ENCODE measurements at regions not wholly inside any gene's neighbourhood (a gene's known extent, or its start where the extent isn't known, plus 50 kb on each side); places are given as distances from the start of the nearest gene placed in this dataset.

DNA sequence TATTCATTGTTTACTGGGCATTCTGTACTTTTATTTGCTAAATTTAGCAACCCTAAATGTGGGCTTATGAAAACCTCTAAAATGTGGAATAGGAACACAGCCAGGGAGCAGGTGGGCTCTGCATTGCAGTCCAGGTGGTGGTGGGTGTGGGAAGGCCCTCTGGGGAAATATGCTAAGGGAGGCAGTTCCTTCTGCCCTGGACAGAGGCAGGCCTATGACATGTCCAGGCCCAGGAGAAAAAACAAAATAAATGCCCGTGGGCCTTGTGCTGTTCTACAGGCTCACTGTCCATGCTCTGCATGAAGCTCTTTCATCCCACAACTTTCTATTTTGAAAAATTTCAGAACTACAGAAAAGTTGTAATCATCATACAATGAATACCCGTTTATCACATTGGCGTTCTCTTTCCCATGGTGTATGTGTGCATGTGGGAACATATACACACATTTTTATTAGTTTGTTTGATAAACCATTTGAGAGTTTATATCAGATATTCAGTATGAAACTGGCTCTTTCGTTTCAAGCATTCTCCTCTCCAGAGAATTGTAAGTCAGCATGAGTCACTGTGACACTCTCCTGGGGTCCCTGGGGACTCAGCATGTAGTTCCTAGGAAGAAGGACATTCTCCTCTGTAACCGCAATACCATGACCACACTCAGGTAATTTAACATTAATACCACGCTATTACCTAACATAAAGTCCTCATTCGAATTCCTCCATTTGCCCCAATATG is 505.3 kb downstream of the COG6 start:
- H3K27ac ChIP-seq (ENCODE audit: insufficient read depth, low read length), result no peak overlapping the region
- no peak for DNase-seq (ENCODE audit: low read depth in 2 of 2)

GRCh38 chr13:40161351-40161810 is 505.1 kb downstream of the FOXO1 start:
- no peaks in the 10 kb centered on the region for H3K36me3 ChIP-seq (ENCODE audit: control insufficient read depth, insufficient read depth, low read length)
- H3K9ac ChIP-seq (ENCODE audit: insufficient read depth, low read length), result no peak overlapping the region
- TF ChIP-seq CTCF (conservative IDR thresholded peaks at IDR 0.05 in 1 of 2, IDR thresholded peaks at IDR 0.05 in 1 of 2; ENCODE audit: low read depth in 1 of 2, low read length in 2 of 2) (no peak), EZH2 (IDR thresholded peaks at IDR 0.05; ENCODE audit: low read length, missing control alignments) (no peak)
- H3K4me1 ChIP-seq (ENCODE audit: control insufficient read depth, extremely low read depth, insufficient read depth, low read length), result peaks cover 4% of the 10 kb centered on the region
- no peak overlapping the region for H3K4me3 ChIP-seq (replicated peaks in 1 of 4; ENCODE audit: control extremely low read depth in 1 of 4, insufficient read depth in 1 of 4, low read depth in 3 of 4, low read length in 4 of 4)
- H3K79me2 ChIP-seq (ENCODE audit: control insufficient read depth, insufficient read depth, low read length), result no peaks in the 10 kb centered on the region
- H3K4me2 ChIP-seq (ENCODE audit: extremely low read depth, insufficient read depth, low read length), result no peak overlapping the region
- no peaks in the 10 kb centered on the region for H3K9me3 ChIP-seq (ENCODE audit: control insufficient read depth, insufficient read depth, low read depth, low read length)
- DNase-seq (ENCODE audit: low read depth in 2 of 2), result no peak
- H2AFZ ChIP-seq (ENCODE audit: low read length), result no peak overlapping the region
- H3K27me3 ChIP-seq (ENCODE audit: control insufficient read depth, insufficient read depth, low read length), result no peaks in the 10 kb centered on the region
- no peak overlapping the region for H3K27ac ChIP-seq (ENCODE audit: insufficient read depth, low read length)
- no peaks in the 10 kb centered on the region for H4K20me1 ChIP-seq (ENCODE audit: control insufficient read depth, extremely low read depth, insufficient read depth, low read length)

More for the DNA sequence above, 505.3 kb downstream of the COG6 start:
- Histone ChIP-seq H3K4me2 (ENCODE audit: extremely low read depth, insufficient read depth, low read length) (no peak overlapping the region), H3K79me2 (ENCODE audit: control insufficient read depth, insufficient read depth, low read length) (no peaks in the 10 kb centered on the region), H4K20me1 (ENCODE audit: control insufficient read depth, extremely low read depth, insufficient read depth, low read length) (no peaks in the 10 kb centered on the region), H3K4me1 (ENCODE audit: control insufficient read depth, extremely low read depth, insufficient read depth, low read length) (peaks cover 4% of the 10 kb centered on the region), H2AFZ (ENCODE audit: low read length) (no peak overlapping the region), H3K9ac (ENCODE audit: insufficient read depth, low read length) (no peak overlapping the region), H3K27me3 (ENCODE audit: control insufficient read depth, insufficient read depth, low read length) (no peaks in the 10 kb centered on the region), H3K36me3 (ENCODE audit: control insufficient read depth, insufficient read depth, low read length) (no peaks in the 10 kb centered on the region), H3K4me3 (replicated peaks in 1 of 4; ENCODE audit: control extremely low read depth in 1 of 4, insufficient read depth in 1 of 4, low read depth in 3 of 4, low read length in 4 of 4) (no peak overlapping the region), H3K9me3 (ENCODE audit: control insufficient read depth, insufficient read depth, low read depth, low read length) (no peaks in the 10 kb centered on the region)
- no peak for TF ChIP-seq CTCF (conservative IDR thresholded peaks at IDR 0.05 in 1 of 2, IDR thresholded peaks at IDR 0.05 in 1 of 2; ENCODE audit: low read depth in 1 of 2, low read length in 2 of 2)
- no peak for TF ChIP-seq EZH2 (IDR thresholded peaks at IDR 0.05; ENCODE audit: low read length, missing control alignments)

- peaks cover 4% of the 10 kb centered on the region for H3K4me1 ChIP-seq (ENCODE audit: control insufficient read depth, extremely low read depth, insufficient read depth, low read length)
- H3K36me3 ChIP-seq (ENCODE audit: control insufficient read depth, insufficient read depth, low read length), result no peaks in the 10 kb centered on the region
- no peaks in the 10 kb centered on the region for H3K27me3 ChIP-seq (ENCODE audit: control insufficient read depth, insufficient read depth, low read length)
- H3K4me2 ChIP-seq (ENCODE audit: extremely low read depth, insufficient read depth, low read length), result no peak overlapping the region
- no peak overlapping the region for H3K27ac ChIP-seq (ENCODE audit: insufficient read depth, low read length)
- no peak for DNase-seq (ENCODE audit: low read depth in 2 of 2)
- H3K4me3 ChIP-seq (replicated peaks in 1 of 4; ENCODE audit: control extremely low read depth in 1 of 4, insufficient read depth in 1 of 4, low read depth in 3 of 4, low read length in 4 of 4), result no peak overlapping the region
- H3K9me3 ChIP-seq (ENCODE audit: control insufficient read depth, insufficient read depth, low read depth, low read length), result no peaks in the 10 kb centered on the region
- H4K20me1 ChIP-seq (ENCODE audit: control insufficient read depth, extremely low read depth, insufficient read depth, low read length), result no peaks in the 10 kb centered on the region
- no peaks in the 10 kb centered on the region for H3K79me2 ChIP-seq (ENCODE audit: control insufficient read depth, insufficient read depth, low read length)
- H3K9ac ChIP-seq (ENCODE audit: insufficient read depth, low read length), result no peak overlapping the region
- no peak overlapping the region for H2AFZ ChIP-seq (ENCODE audit: low read length)
- TF ChIP-seq CTCF (conservative IDR thresholded peaks at IDR 0.05 in 1 of 2, IDR thresholded peaks at IDR 0.05 in 1 of 2; ENCODE audit: low read depth in 1 of 2, low read length in 2 of 2) (no peak), EZH2 (IDR thresholded peaks at IDR 0.05; ENCODE audit: low read length, missing control alignments) (no peak)
Measured at GRCh38 chr13:40161931-40162330, 504.5 kb downstream of the FOXO1 start.

Data from fibroblast of lung (primary cell).